ENCODE measurements at regions not wholly inside any gene's neighbourhood (a gene's known extent, or its start where the extent isn't known, plus 50 kb on each side); places are given as distances from the start of the nearest gene placed in this dataset.
"Not testable (repeated sequence)": the region's sequence is repeated elsewhere in the genome, so short reads cannot be mapped to it uniquely, and the experiment has no call there.

- Mint-ChIP-seq H3K27ac (ENCODE audit: unreplicated experiment) (peak overlapping the region; percentile 44), H3K4me1 (ENCODE audit: low read depth, unreplicated experiment) (peaks cover 76% of the 10 kb centered on the region), H3K36me3 (ENCODE audit: insufficient read depth, unreplicated experiment) (peaks cover 24% of the 10 kb centered on the region), H3K4me3 (ENCODE audit: low read depth, unreplicated experiment) (no peak overlapping the region), H3K9me3 (ENCODE audit: low read depth, unreplicated experiment) (peaks cover 4% of the 10 kb centered on the region), H3K27me3 (ENCODE audit: unreplicated experiment) (no peaks in the 10 kb centered on the region)
- CTCF ChIA-PET: no interaction called here
- no TSS peak for BruUV-seq (replicated peaks)
- TF ChIP-seq CTCF (IDR thresholded peaks at IDR 0.05; ENCODE audit: unreplicated experiment): no peak
- no peak for DNase-seq
- intact Hi-C loops (cut with micrococcal nuclease; ENCODE audit: unreplicated experiment): loop anchor here (10.0 kb wide), 1 partner anchor 159 kb away; no protein-coding TSS in a partner anchor
Observed at GRCh38 chr20:48375804-48376203, 452.0 kb downstream of the PREX1 start.

- DNase-seq: no peak
- CTCF ChIA-PET: interaction anchor here (0.6 to 1.3 kb wide), 2 partner anchors 245 to 247 kb away, joined by 3 to 19 read pairs; no protein-coding TSS in a partner anchor
- no TSS peak for BruUV-seq (replicated peaks)
- Mint-ChIP-seq H3K27ac (ENCODE audit: unreplicated experiment) (peak overlapping the region; percentile 99), H3K9me3 (ENCODE audit: low read depth, unreplicated experiment) (peaks cover 4% of the 10 kb centered on the region), H3K36me3 (ENCODE audit: insufficient read depth, unreplicated experiment) (peaks cover 24% of the 10 kb centered on the region), H3K4me3 (ENCODE audit: low read depth, unreplicated experiment) (peak overlapping the region; percentile 68), H3K27me3 (ENCODE audit: unreplicated experiment) (no peaks in the 10 kb centered on the region), H3K4me1 (ENCODE audit: low read depth, unreplicated experiment) (peaks cover 83% of the 10 kb centered on the region)
- intact Hi-C loops (cut with micrococcal nuclease; ENCODE audit: unreplicated experiment): loop anchor here (1.0 to 10.0 kb wide), 3 partner anchors 160 to 603 kb away; no protein-coding TSS in a partner anchor
- no peak for TF ChIP-seq CTCF (IDR thresholded peaks at IDR 0.05; ENCODE audit: unreplicated experiment)
Observed at GRCh38 chr20:48374991-48375595, 452.7 kb downstream of the PREX1 start.

- H3K9me3 Mint-ChIP-seq (ENCODE audit: low read depth, unreplicated experiment); H3K27me3 Mint-ChIP-seq (ENCODE audit: unreplicated experiment); BruUV-seq (replicated peaks): not testable (repeated sequence)
- CTCF ChIA-PET: interaction anchor here (0.6 to 1.3 kb wide), 3 partner anchors 79 to 248 kb away, joined by 3 to 19 read pairs (median 4); no protein-coding TSS in a partner anchor
- peaks cover 24% of the 10 kb centered on the region for H3K36me3 Mint-ChIP-seq (ENCODE audit: insufficient read depth, unreplicated experiment)
- H3K27ac Mint-ChIP-seq (ENCODE audit: unreplicated experiment): peak overlapping the region; percentile 99
- peak; percentile 88 for DNase-seq
- intact Hi-C loops (cut with micrococcal nuclease; ENCODE audit: unreplicated experiment): loop anchor here (1.0 to 10.0 kb wide), 3 partner anchors 161 to 602 kb away; no protein-coding TSS in a partner anchor
- peaks cover 76% of the 10 kb centered on the region for H3K4me1 Mint-ChIP-seq (ENCODE audit: low read depth, unreplicated experiment)
- peak overlapping the region; percentile 68 for H3K4me3 Mint-ChIP-seq (ENCODE audit: low read depth, unreplicated experiment)
Observed at GRCh38 chr20:48374031-48374907, 453.5 kb downstream of the PREX1 start.

GRCh38 chr20:48373555-48373934 lies 454.3 kb downstream of the PREX1 start:
- Mint-ChIP-seq H3K27me3 (ENCODE audit: unreplicated experiment) (no peaks in the 10 kb centered on the region), H3K4me1 (ENCODE audit: low read depth, unreplicated experiment) (peaks cover 69% of the 10 kb centered on the region), H3K9me3 (ENCODE audit: low read depth, unreplicated experiment) (no peaks in the 10 kb centered on the region), H3K27ac (ENCODE audit: unreplicated experiment) (peak overlapping the region; percentile 99), H3K4me3 (ENCODE audit: low read depth, unreplicated experiment) (peak overlapping the region; percentile 68), H3K36me3 (ENCODE audit: insufficient read depth, unreplicated experiment) (peaks cover 24% of the 10 kb centered on the region)
- no peak for DNase-seq
- BruUV-seq (replicated peaks): TSS peak; percentile 90
- TF ChIP-seq CTCF (IDR thresholded peaks at IDR 0.05; ENCODE audit: unreplicated experiment): no peak
- CTCF ChIA-PET: interaction anchor here (0.9 to 1.3 kb wide), 4 partner anchors 9 to 247 kb away, joined by 3 to 19 read pairs (median 4); no protein-coding TSS in a partner anchor
- intact Hi-C loops (cut with micrococcal nuclease; ENCODE audit: unreplicated experiment): loop anchor here (5.0 to 10.0 kb wide), 2 partner anchors 161 to 601 kb away; no protein-coding TSS in a partner anchor

GRCh38 chr20:48372851-48373554 lies 454.8 kb downstream of the PREX1 start:
- H3K9me3 Mint-ChIP-seq (ENCODE audit: low read depth, unreplicated experiment); BruUV-seq (replicated peaks): not testable (repeated sequence)
- DNase-seq: peak; percentile 93

More at GRCh38 chr20:48372851-48373554, 454.8 kb downstream of the PREX1 start:
- not testable (repeated sequence) for H3K27me3 Mint-ChIP-seq (ENCODE audit: unreplicated experiment)
- Mint-ChIP-seq H3K4me1 (ENCODE audit: low read depth, unreplicated experiment) (peaks cover 64% of the 10 kb centered on the region), H3K27ac (ENCODE audit: unreplicated experiment) (peak overlapping the region; percentile 99), H3K36me3 (ENCODE audit: insufficient read depth, unreplicated experiment) (peaks cover 24% of the 10 kb centered on the region), H3K4me3 (ENCODE audit: low read depth, unreplicated experiment) (peak overlapping the region; percentile 68)
- CTCF ChIA-PET: interaction anchor here (0.7 to 1.2 kb wide), 7 partner anchors 9 to 248 kb away, joined by 3 to 8 read pairs (median 4); no protein-coding TSS in a partner anchor
- intact Hi-C loops (cut with micrococcal nuclease; ENCODE audit: unreplicated experiment): loop anchor here (5.0 to 10.0 kb wide), 2 partner anchors 162 to 601 kb away; no protein-coding TSS in a partner anchor
